Head of caudate nucleus (tissue), 42 donors: ENCODE measurements at regions not wholly inside any gene's neighbourhood (a gene's known extent, or its start where the extent isn't known, plus 50 kb on each side); places are given as distances from the start of the nearest gene placed in this dataset.
A peak's percentile ranks its signal among the peaks of the same experiment; 100 is the strongest.

Experiments used
- DNase-seq, 42 donors: peaks; one replicate each; pipeline versions ENCODE4 v3.0.0 to v3.0.0-alpha.2; 2020 to 2021; ENCODE audit warnings: mixed read lengths in 7 of 42
- intact Hi-C: fragments of 100-400 bp; cut with DNase I; formaldehyde crosslinking; loops from one replicate; pipeline ENCODE4 v1.15.0; 2022

- intact Hi-C loops = no loop called here
- no peak for DNase-seq
Measured at GRCh38 chr16:85365120-85365519, 248.0 kb upstream of the GSE1 start.

- peak in 27 of 42 donors; percentile 17 to 53 (median 33) for DNase-seq
- intact Hi-C loops = no loop called here
Measured at GRCh38 chr16:85366031-85366763, 246.9 kb upstream of the GSE1 start.

- intact Hi-C loops = no loop called here
- no peak for DNase-seq
Measured at GRCh38 chr16:85367485-85367884, 245.6 kb upstream of the GSE1 start.

- no peak for DNase-seq
Measured at GRCh38 chr16:85369060-85369459, 244.1 kb upstream of the GSE1 start.

GRCh38 chr16:85369741-85370528, 243.2 kb upstream of the GSE1 start:
- intact Hi-C loops = no loop called here
- DNase-seq = peak in 39 of 42 donors; percentile 20 to 79 (median 53)

More at GRCh38 chr16:85369060-85369459, 244.1 kb upstream of the GSE1 start:
- intact Hi-C loops = no loop called here

GRCh38 chr16:85370543-85370880, 242.6 kb upstream of the GSE1 start:
- no peak for DNase-seq
- intact Hi-C loops = no loop called here

- intact Hi-C loops = no loop called here
- peak in 3 of 42 donors; percentile 31 to 41 (median 38) for DNase-seq
Measured at GRCh38 chr16:85370881-85371651, 242.1 kb upstream of the GSE1 start.

GRCh38 chr16:85371948-85372347, 241.2 kb upstream of the GSE1 start:
- DNase-seq = no peak
- intact Hi-C loops = no loop called here

- no peak for DNase-seq
- intact Hi-C loops = no loop called here
Measured at GRCh38 chr16:85372627-85373372, 240.3 kb upstream of the GSE1 start.

GRCh38 chr16:85373741-85374570, 239.2 kb upstream of the GSE1 start:
- no peak for DNase-seq
- intact Hi-C loops = no loop called here

GRCh38 chr16:85374571-85374872, 238.6 kb upstream of the GSE1 start:
- intact Hi-C loops = no loop called here
- no peak for DNase-seq

- DNase-seq = no peak
- intact Hi-C loops = no loop called here
Measured at GRCh38 chr16:85375282-85375681, 237.8 kb upstream of the GSE1 start.

- intact Hi-C loops = no loop called here
- peak; percentile 27 to 79 (median 58) for DNase-seq
Measured at GRCh38 chr16:85376292-85377095, 236.6 kb upstream of the GSE1 start.

GRCh38 chr16:85377388-85378144, 235.6 kb upstream of the GSE1 start:
- no peak for DNase-seq
- intact Hi-C loops = no loop called here

GRCh38 chr16:85378145-85379040, 234.7 kb upstream of the GSE1 start:
- DNase-seq = no peak
- intact Hi-C loops = no loop called here
